MM.1S (cell line): ENCODE measurements at regions not wholly inside any gene's neighbourhood (a gene's known extent, or its start where the extent isn't known, plus 50 kb on each side); places are given as distances from the start of the nearest gene placed in this dataset.

Experiments
- DNase-seq: peaks from one replicate; pipeline ENCODE4 v3.0.0-alpha.2; 2015
- H2AFZ ChIP-seq: fragments of 300-600 bp; sonication (generic); 2 replicates; pipeline ENCODE4 v1.6.0; 2016; ENCODE audit warnings: antibody characterized with exemption, low read length
- H3F3A ChIP-seq: fragments of 300-600 bp; sonication (generic); 2 replicates; pipeline ENCODE4 v1.6.1; 2016; ENCODE audit warnings: mild to moderate bottlenecking, antibody characterized with exemption, low read length, moderate library complexity, mixed read lengths; ENCODE audit not compliant: insufficient read depth
- H3K27ac ChIP-seq: fragments of 300-600 bp; sonication (generic); 2 replicates; pipeline ENCODE4 v1.5.1; 2016; ENCODE audit warnings: mild to moderate bottlenecking, low read length
- H3K27me3 ChIP-seq: fragments of 300-600 bp; sonication (generic); replicated peaks from 2 replicates; pipeline ENCODE4 v1.6.0; 2016; ENCODE audit warnings: low read length; ENCODE audit not compliant: insufficient read depth
- H3K36me3 ChIP-seq: fragments of 300-600 bp; sonication (generic); replicated peaks from 2 replicates; pipeline ENCODE4 v1.6.1; 2016; ENCODE audit warnings: mild to moderate bottlenecking, low read length, mixed read lengths; ENCODE audit not compliant: insufficient read depth
- H3K4me1 ChIP-seq: fragments of 300-600 bp; sonication (generic); 2 replicates; pipeline ENCODE4 v1.6.1; 2016; ENCODE audit warnings: low read length, mixed read lengths
- H3K4me2 ChIP-seq: fragments of 300-600 bp; sonication (generic); 2 replicates; pipeline ENCODE4 v1.6.0; 2016; ENCODE audit warnings: low read depth, low read length
- H3K4me3 ChIP-seq: fragments of 300-600 bp; sonication (generic); 2 replicates; pipeline ENCODE4 v1.5.1; 2016; ENCODE audit warnings: low read length, mixed read lengths
- H3K79me2 ChIP-seq: fragments of 300-600 bp; sonication (generic); 2 replicates; pipeline ENCODE4 v1.6.1; 2016; ENCODE audit warnings: mixed run types, low read length, mixed read lengths
- H3K9ac ChIP-seq: fragments of 300-600 bp; sonication (generic); 2 replicates; pipeline ENCODE4 v1.6.1; 2016; ENCODE audit warnings: low read length, mixed read lengths
- H3K9me2 ChIP-seq: fragments of 300-600 bp; sonication (generic); replicated peaks from 2 replicates; pipeline ENCODE4 v1.6.1; 2016; ENCODE audit warnings: mild to moderate bottlenecking, low read length, mixed read lengths; ENCODE audit not compliant: insufficient read depth
- H3K9me3 ChIP-seq: fragments of 300-600 bp; sonication (generic); replicated peaks from 2 replicates; pipeline ENCODE4 v1.6.1; 2016; ENCODE audit warnings: mild to moderate bottlenecking, low read length, mixed read lengths; ENCODE audit not compliant: insufficient read depth
- H4K20me1 ChIP-seq: fragments of 300-600 bp; sonication (generic); 2 replicates; pipeline ENCODE4 v1.6.1; 2016; ENCODE audit warnings: mild to moderate bottlenecking, low read length, moderate library complexity, mixed read lengths; ENCODE audit not compliant: insufficient read depth
- CTCF ChIP-seq: fragments of 300-600 bp; sonication (generic); IDR thresholded peaks from 2 replicates; pipeline ENCODE4 v1.5.1; 2016; ENCODE audit warnings: antibody characterized with exemption, low read length, mixed read lengths
- EZH2 ChIP-seq: fragments of 300-600 bp; sonication (generic); optimal IDR thresholded peaks from 2 replicates; pipeline ENCODE3; 2017; ENCODE audit warnings: low read depth, mild to moderate bottlenecking, antibody characterized with exemption, low read length, mixed read lengths
- EZH2phosphoT487 ChIP-seq: fragments of 300-600 bp; sonication (generic); IDR thresholded peaks from 2 replicates; pipeline ENCODE4 v1.6.1; 2018; ENCODE audit warnings: antibody characterized with exemption, low read length

GRCh38 chr4:136861091-136861490 lies 671.2 kb downstream of the PCDH18 start:
- Histone ChIP-seq H3F3A (no peaks in the 10 kb centered on the region), H4K20me1 (no peaks in the 10 kb centered on the region), H3K9ac (no peak overlapping the region), H3K9me2 (no peaks in the 10 kb centered on the region), H3K79me2 (no peaks in the 10 kb centered on the region), H3K36me3 (no peaks in the 10 kb centered on the region), H2AFZ (no peak overlapping the region), H3K27ac (no peak overlapping the region), H3K27me3 (no peaks in the 10 kb centered on the region), H3K4me3 (no peak overlapping the region), H3K4me2 (no peak overlapping the region), H3K9me3 (no peaks in the 10 kb centered on the region), H3K4me1 (no peaks in the 10 kb centered on the region)
- TF ChIP-seq CTCF, result no peak
- TF ChIP-seq EZH2phosphoT487, result no peak
- no peak for TF ChIP-seq EZH2
- no peak for DNase-seq

- Histone ChIP-seq H3K9ac (no peak overlapping the region), H2AFZ (no peak overlapping the region), H3K4me3 (no peak overlapping the region), H3F3A (no peaks in the 10 kb centered on the region), H3K4me2 (no peak overlapping the region), H3K36me3 (no peaks in the 10 kb centered on the region), H3K9me2 (no peaks in the 10 kb centered on the region), H4K20me1 (no peaks in the 10 kb centered on the region), H3K27ac (no peak overlapping the region), H3K4me1 (no peaks in the 10 kb centered on the region), H3K27me3 (no peaks in the 10 kb centered on the region), H3K79me2 (no peaks in the 10 kb centered on the region), H3K9me3 (no peaks in the 10 kb centered on the region)
- TF ChIP-seq EZH2phosphoT487 (no peak), EZH2 (no peak), CTCF (no peak)
- DNase-seq, result no peak
Measured at GRCh38 chr4:136858903-136859302, 673.4 kb downstream of the PCDH18 start.

- no peaks in the 10 kb centered on the region for H3F3A ChIP-seq
- H3K9me2 ChIP-seq, result no peaks in the 10 kb centered on the region
- no peak overlapping the region for H3K9ac ChIP-seq
- no peaks in the 10 kb centered on the region for H3K36me3 ChIP-seq
- no peaks in the 10 kb centered on the region for H3K9me3 ChIP-seq
- no peaks in the 10 kb centered on the region for H4K20me1 ChIP-seq
- no peak overlapping the region for H3K4me3 ChIP-seq
- DNase-seq, result no peak
- H2AFZ ChIP-seq, result no peak overlapping the region
- TF ChIP-seq EZH2phosphoT487 (no peak), EZH2 (no peak), CTCF (no peak)
- H3K4me1 ChIP-seq, result no peaks in the 10 kb centered on the region
- no peaks in the 10 kb centered on the region for H3K27me3 ChIP-seq
- H3K27ac ChIP-seq, result no peak overlapping the region
- H3K4me2 ChIP-seq, result no peak overlapping the region
- no peaks in the 10 kb centered on the region for H3K79me2 ChIP-seq
Measured at GRCh38 chr4:136855886-136856285, 676.4 kb downstream of the PCDH18 start.
